HepG2 (cell line): ENCODE measurements at regions not wholly inside any gene's neighbourhood (a gene's known extent, or its start where the extent isn't known, plus 50 kb on each side); places are given as distances from the start of the nearest gene placed in this dataset.

Experiments
- BATF2 ChIP-seq: sonication (generic); formaldehyde crosslinking; IDR thresholded peaks from 2 replicates; pipeline ENCODE4 v1.8.0; 2022; ENCODE audit warnings: mild to moderate bottlenecking, missing genetic modification reagents, moderate library complexity
- ISL2 ChIP-seq: sonication (generic); formaldehyde crosslinking; IDR thresholded peaks from 2 replicates; pipeline ENCODE4 v1.5.0; 2020; ENCODE audit warnings: missing genetic modification reagents
- KLF16 ChIP-seq, 2 experiments: sonication (generic) in 1 of 2; formaldehyde crosslinking in 1 of 2; IDR thresholded peaks; 2 replicates each; pipeline versions ENCODE4 v1.6.1 to v1.8.0; 2016 to 2023; ENCODE audit warnings: missing genetic modification reagents in 2 of 2, missing compliant biosample characterization in 1 of 2
- PCBP2 ChIP-seq: fragments of 200-400 bp; formaldehyde crosslinking; optimal IDR thresholded peaks from 2 replicates; pipeline ENCODE3; 2018; ENCODE audit warnings: low read length, low read depth; ENCODE audit not compliant: poor library complexity, severe bottlenecking
- PHF5A ChIP-seq: IDR thresholded peaks from one replicate; pipeline ENCODE4 v1.6.1; 2018; ENCODE audit warnings: low read depth, missing genetic modification reagents; ENCODE audit not compliant: unreplicated experiment
- STAT5B ChIP-seq: sonication (generic); formaldehyde crosslinking; IDR thresholded peaks from 2 replicates; pipeline ENCODE4 v1.4.0; 2020; ENCODE audit warnings: missing genetic modification reagents
- TBP ChIP-seq: sonication (generic); formaldehyde crosslinking; IDR thresholded peaks from 2 replicates; pipeline ENCODE4 v1.5.0; 2020; ENCODE audit warnings: missing genetic modification reagents
- WIZ ChIP-seq: sonication (generic); formaldehyde crosslinking; IDR thresholded peaks from 2 replicates; pipeline ENCODE4 v1.5.1; 2020; ENCODE audit warnings: mild to moderate bottlenecking, missing genetic modification reagents
- ZBTB4 ChIP-seq: sonication (generic); formaldehyde crosslinking; IDR thresholded peaks from 2 replicates; pipeline ENCODE4 v1.4.0; 2020; ENCODE audit warnings: missing genetic modification reagents, mild to moderate bottlenecking, borderline replicate concordance
- ZNF124 ChIP-seq: sonication (generic); formaldehyde crosslinking; IDR thresholded peaks from 2 replicates; pipeline ENCODE4 v1.4.0; 2020; ENCODE audit warnings: missing genetic modification reagents
- ZNF251 ChIP-seq: sonication (generic); formaldehyde crosslinking; IDR thresholded peaks from 2 replicates; pipeline ENCODE4 v1.9.0; 2021; ENCODE audit warnings: mild to moderate bottlenecking, missing genetic modification reagents
- ZNF460 ChIP-seq: sonication (generic); formaldehyde crosslinking; IDR thresholded peaks from 2 replicates; pipeline ENCODE4 v1.5.1; 2020; ENCODE audit warnings: missing genetic modification reagents, mild to moderate bottlenecking, borderline replicate concordance
- ZNF781 ChIP-seq: sonication (generic); formaldehyde crosslinking; IDR thresholded peaks from 2 replicates; pipeline ENCODE4 v1.5.1; 2020; ENCODE audit warnings: borderline replicate concordance, mild to moderate bottlenecking, missing genetic modification reagents; ENCODE audit errors: not compliant biosample characterization
- TF ChIP-seq, protein P1 (sequence below): sonication (generic); formaldehyde crosslinking; IDR thresholded peaks from 2 replicates; pipeline ENCODE4 v1.5.1; 2020; ENCODE audit warnings: missing genetic modification reagents, mild to moderate bottlenecking, borderline replicate concordance
- TF ChIP-seq, protein P2 (sequence below): IDR thresholded peaks from 2 replicates; pipeline ENCODE4 v1.6.1; 2016; ENCODE audit warnings: missing genetic modification reagents, missing compliant biosample characterization
- TF ChIP-seq, protein P3 (sequence below): sonication (generic); formaldehyde crosslinking; IDR thresholded peaks from 2 replicates; pipeline ENCODE4 v1.4.0; 2020; ENCODE audit warnings: missing genetic modification reagents, borderline replicate concordance

- TF ChIP-seq, protein P1, sequence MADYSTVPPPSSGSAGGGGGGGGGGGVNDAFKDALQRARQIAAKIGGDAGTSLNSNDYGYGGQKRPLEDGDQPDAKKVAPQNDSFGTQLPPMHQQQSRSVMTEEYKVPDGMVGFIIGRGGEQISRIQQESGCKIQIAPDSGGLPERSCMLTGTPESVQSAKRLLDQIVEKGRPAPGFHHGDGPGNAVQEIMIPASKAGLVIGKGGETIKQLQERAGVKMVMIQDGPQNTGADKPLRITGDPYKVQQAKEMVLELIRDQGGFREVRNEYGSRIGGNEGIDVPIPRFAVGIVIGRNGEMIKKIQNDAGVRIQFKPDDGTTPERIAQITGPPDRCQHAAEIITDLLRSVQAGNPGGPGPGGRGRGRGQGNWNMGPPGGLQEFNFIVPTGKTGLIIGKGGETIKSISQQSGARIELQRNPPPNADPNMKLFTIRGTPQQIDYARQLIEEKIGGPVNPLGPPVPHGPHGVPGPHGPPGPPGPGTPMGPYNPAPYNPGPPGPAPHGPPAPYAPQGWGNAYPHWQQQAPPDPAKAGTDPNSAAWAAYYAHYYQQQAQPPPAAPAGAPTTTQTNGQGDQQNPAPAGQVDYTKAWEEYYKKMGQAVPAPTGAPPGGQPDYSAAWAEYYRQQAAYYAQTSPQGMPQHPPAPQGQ = no peak
- TF ChIP-seq ZNF124 (CRISPR knock-in tag) = no peak
- TF ChIP-seq STAT5B (CRISPR knock-in tag) = no peak
- no peak for TF ChIP-seq ZNF781 (CRISPR knock-in tag)
- TF ChIP-seq, protein P2, sequence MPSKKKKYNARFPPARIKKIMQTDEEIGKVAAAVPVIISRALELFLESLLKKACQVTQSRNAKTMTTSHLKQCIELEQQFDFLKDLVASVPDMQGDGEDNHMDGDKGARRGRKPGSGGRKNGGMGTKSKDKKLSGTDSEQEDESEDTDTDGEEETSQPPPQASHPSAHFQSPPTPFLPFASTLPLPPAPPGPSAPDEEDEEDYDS = no peak
- TF ChIP-seq BATF2 (CRISPR knock-in tag) = no peak
- TF ChIP-seq WIZ (CRISPR knock-in tag) = no peak
- TF ChIP-seq TBP (CRISPR knock-in tag) = no peak
- peak; percentile 30; the same call in 1 of the 2 replicates for TF ChIP-seq ISL2
- TF ChIP-seq, protein P3, sequence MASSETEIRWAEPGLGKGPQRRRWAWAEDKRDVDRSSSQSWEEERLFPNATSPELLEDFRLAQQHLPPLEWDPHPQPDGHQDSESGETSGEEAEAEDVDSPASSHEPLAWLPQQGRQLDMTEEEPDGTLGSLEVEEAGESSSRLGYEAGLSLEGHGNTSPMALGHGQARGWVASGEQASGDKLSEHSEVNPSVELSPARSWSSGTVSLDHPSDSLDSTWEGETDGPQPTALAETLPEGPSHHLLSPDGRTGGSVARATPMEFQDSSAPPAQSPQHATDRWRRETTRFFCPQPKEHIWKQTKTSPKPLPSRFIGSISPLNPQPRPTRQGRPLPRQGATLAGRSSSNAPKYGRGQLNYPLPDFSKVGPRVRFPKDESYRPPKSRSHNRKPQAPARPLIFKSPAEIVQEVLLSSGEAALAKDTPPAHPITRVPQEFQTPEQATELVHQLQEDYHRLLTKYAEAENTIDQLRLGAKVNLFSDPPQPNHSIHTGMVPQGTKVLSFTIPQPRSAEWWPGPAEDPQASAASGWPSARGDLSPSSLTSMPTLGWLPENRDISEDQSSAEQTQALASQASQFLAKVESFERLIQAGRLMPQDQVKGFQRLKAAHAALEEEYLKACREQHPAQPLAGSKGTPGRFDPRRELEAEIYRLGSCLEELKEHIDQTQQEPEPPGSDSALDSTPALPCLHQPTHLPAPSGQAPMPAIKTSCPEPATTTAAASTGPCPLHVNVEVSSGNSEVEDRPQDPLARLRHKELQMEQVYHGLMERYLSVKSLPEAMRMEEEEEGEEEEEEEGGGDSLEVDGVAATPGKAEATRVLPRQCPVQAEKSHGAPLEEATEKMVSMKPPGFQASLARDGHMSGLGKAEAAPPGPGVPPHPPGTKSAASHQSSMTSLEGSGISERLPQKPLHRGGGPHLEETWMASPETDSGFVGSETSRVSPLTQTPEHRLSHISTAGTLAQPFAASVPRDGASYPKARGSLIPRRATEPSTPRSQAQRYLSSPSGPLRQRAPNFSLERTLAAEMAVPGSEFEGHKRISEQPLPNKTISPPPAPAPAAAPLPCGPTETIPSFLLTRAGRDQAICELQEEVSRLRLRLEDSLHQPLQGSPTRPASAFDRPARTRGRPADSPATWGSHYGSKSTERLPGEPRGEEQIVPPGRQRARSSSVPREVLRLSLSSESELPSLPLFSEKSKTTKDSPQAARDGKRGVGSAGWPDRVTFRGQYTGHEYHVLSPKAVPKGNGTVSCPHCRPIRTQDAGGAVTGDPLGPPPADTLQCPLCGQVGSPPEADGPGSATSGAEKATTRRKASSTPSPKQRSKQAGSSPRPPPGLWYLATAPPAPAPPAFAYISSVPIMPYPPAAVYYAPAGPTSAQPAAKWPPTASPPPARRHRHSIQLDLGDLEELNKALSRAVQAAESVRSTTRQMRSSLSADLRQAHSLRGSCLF = no peak
- no peak for TF ChIP-seq ZNF251 (CRISPR knock-in tag)
- no peak for TF ChIP-seq ZBTB4 (CRISPR knock-in tag)
- TF ChIP-seq ZNF460 (CRISPR knock-in tag) = no peak
- peak in 1 of 2 experiments; percentile 50; a peak in 1 of 4 replicates for TF ChIP-seq KLF16 (CRISPR knock-in tag; IDR thresholded peaks at IDR 0.05)
- no peak for TF ChIP-seq PCBP2
- TF ChIP-seq PHF5A (CRISPR knock-in tag) = no peak
Observed at GRCh38 chr14:29016050-29016900, 249.7 kb downstream of the FOXG1 start (continued).
